ENCODE measurements at regions not wholly inside any gene's neighbourhood (a gene's known extent, or its start where the extent isn't known, plus 50 kb on each side); places are given as distances from the start of the nearest gene placed in this dataset.

GRCh38 chr3:166510382-166510781 is 673.2 kb upstream of the BCHE start:
- Histone ChIP-seq H3K4me3 (replicated peaks in 1 of 3; ENCODE audit: insufficient read depth in 1 of 3, low read depth in 2 of 3, low read length in 3 of 3) (no peak overlapping the region), H3K36me3 (replicated peaks in 1 of 2; ENCODE audit: control insufficient read depth in 1 of 2, insufficient read depth in 2 of 2, low read length in 2 of 2) (no peaks in the 10 kb centered on the region), H4K20me1 (ENCODE audit: insufficient read depth, low read length) (no peaks in the 10 kb centered on the region), H2AFZ (ENCODE audit: low read length) (no peak overlapping the region), H3K9me3 (ENCODE audit: low read length) (no peaks in the 10 kb centered on the region), H3K4me1 (ENCODE audit: insufficient read depth, low read length) (no peaks in the 10 kb centered on the region), H3K27ac (ENCODE audit: extremely low read length, insufficient read depth, low read length) (no peak overlapping the region), H3K4me2 (ENCODE audit: low read depth, low read length) (no peak overlapping the region), H3K27me3 (ENCODE audit: control insufficient read depth in 1 of 2, insufficient read depth in 2 of 2, low read length in 2 of 2) (no peaks in the 10 kb centered on the region; a peak in 1 of 5 replicates), H3K79me2 (ENCODE audit: insufficient read depth, low read length) (no peaks in the 10 kb centered on the region), H3K9ac (ENCODE audit: insufficient read depth, low read depth, low read length) (no peak overlapping the region)
- no TSS peak for BruUV-seq (replicated peaks)
- CTCF ChIA-PET (ENCODE audit: low intra/inter-chr PET ratio, low total read pairs): no interaction called here
- DNase-seq (ENCODE audit: low spot score) (no peak), FAIRE-seq (no peak), ATAC-seq (no peak)
- WGBS (ENCODE audit: low lambda C conversion rate): no CpG with 5 or more reads among the region's 4 CpGs
- in situ Hi-C loops (cut with HindIII; ENCODE audit: extremely low pct_ligation_motif_present, low pct_unique_long_range_greater_than_20kb): no loop called here
- POLR2A ChIA-PET: no interaction called here
- intact Hi-C loops (cut with micrococcal nuclease; ENCODE audit: unreplicated experiment): no loop called here
- TF ChIP-seq SAP130 (CRISPR knock-in tag; IDR thresholded peaks at IDR 0.05; ENCODE audit: low read depth) (no peak), ZNF33A (CRISPR knock-in tag; IDR thresholded peaks at IDR 0.05; ENCODE audit: borderline replicate concordance) (no peak), NCOA5 (CRISPR knock-in tag; IDR thresholded peaks at IDR 0.05) (no peak), NFAT5 (CRISPR knock-in tag; IDR thresholded peaks at IDR 0.05) (no peak), TAF15 (IDR thresholded peaks at IDR 0.05; ENCODE audit: low read depth, low read length, poor library complexity, severe bottlenecking) (no peak), ZKSCAN1 (IDR thresholded peaks at IDR 0.05; ENCODE audit: low read length) (no peak), GMEB2 (CRISPR knock-in tag; IDR thresholded peaks at IDR 0.05; ENCODE audit: low read depth) (no peak), ZNF12 (CRISPR knock-in tag; IDR thresholded peaks at IDR 0.05) (no peak), NR2F2 (IDR thresholded peaks at IDR 0.05; ENCODE audit: borderline replicate concordance, low read depth) (no peak), ZNF292 (CRISPR knock-in tag; IDR thresholded peaks at IDR 0.05; ENCODE audit: borderline replicate concordance, low read depth) (no peak), ZNF709 (CRISPR knock-in tag; IDR thresholded peaks at IDR 0.05) (no peak), ZNF263 (CRISPR knock-in tag; IDR thresholded peaks at IDR 0.05) (no peak), STAG1 (CRISPR knock-in tag; IDR thresholded peaks at IDR 0.05) (no peak), FOXM1 (CRISPR knock-in tag; IDR thresholded peaks at IDR 0.05) (no peak), FOXP1 (IDR thresholded peaks at IDR 0.05) (no peak), FOXP1 (CRISPR knock-in tag; IDR thresholded peaks at IDR 0.05) (no peak), ZNF572 (CRISPR knock-in tag; IDR thresholded peaks at IDR 0.05) (no peak), ZBTB34 (CRISPR knock-in tag; IDR thresholded peaks at IDR 0.05) (no peak)
- TF ChIP-seq, protein P1, sequence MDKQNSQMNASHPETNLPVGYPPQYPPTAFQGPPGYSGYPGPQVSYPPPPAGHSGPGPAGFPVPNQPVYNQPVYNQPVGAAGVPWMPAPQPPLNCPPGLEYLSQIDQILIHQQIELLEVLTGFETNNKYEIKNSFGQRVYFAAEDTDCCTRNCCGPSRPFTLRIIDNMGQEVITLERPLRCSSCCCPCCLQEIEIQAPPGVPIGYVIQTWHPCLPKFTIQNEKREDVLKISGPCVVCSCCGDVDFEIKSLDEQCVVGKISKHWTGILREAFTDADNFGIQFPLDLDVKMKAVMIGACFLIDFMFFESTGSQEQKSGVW (CRISPR knock-in tag; IDR thresholded peaks at IDR 0.05; ENCODE audit: borderline replicate concordance): no peak

Data from HepG2 (cell line).